Body of pancreas (tissue), 4 donors: ENCODE measurements at regions not wholly inside any gene's neighbourhood (a gene's known extent, or its start where the extent isn't known, plus 50 kb on each side); places are given as distances from the start of the nearest gene placed in this dataset.
A peak's percentile ranks its signal among the peaks of the same experiment; 100 is the strongest.

Experiments
- ATAC-seq: fragments of 150-250 bp; one replicate; pipeline ENCODE4 v1.9.1; 2016
- DNase-seq, 4 donors: peaks; one replicate each; pipeline ENCODE4 v3.0.0-alpha.2; 2019
- H3K27ac ChIP-seq, 4 donors: fragments of 200-600 bp; sonication (generic); 1 replicate in 3 of 4; 2 replicates in 1 of 4; pipeline versions ENCODE4 v1.5.1 to v1.6.1; 2016 to 2019; ENCODE audit warnings: mild to moderate bottlenecking in 1 of 4, mixed read lengths in 1 of 4, moderate library complexity in 1 of 4
- H3K27me3 ChIP-seq, 2 donors: fragments of 200-600 bp; sonication (generic); one replicate each; pipeline ENCODE4 v1.6.0; 2016; ENCODE audit warnings: mild to moderate bottlenecking in 1 of 2
- H3K36me3 ChIP-seq, 2 donors: fragments of 200-600 bp; sonication (generic); replicated peaks in 1 of 2; 2 replicates each; pipeline ENCODE4 v1.5.1; 2016; ENCODE audit warnings: low read depth in 2 of 2; ENCODE audit not compliant: insufficient read depth in 1 of 2
- H3K4me1 ChIP-seq: fragments of 200-600 bp; sonication (generic); one replicate; pipeline ENCODE4 v1.6.0; 2016
- H3K4me3 ChIP-seq, 2 donors: fragments of 200-600 bp; sonication (generic); 1 replicate in 1 of 2; 2 replicates in 1 of 2; pipeline ENCODE4 v1.5.1; 2016 to 2019
- H3K9me3 ChIP-seq, 3 donors: fragments of 200-600 bp; sonication (generic); 1 replicate in 2 of 3; 2 replicates in 1 of 3; pipeline ENCODE4 v1.5.1; 2016
- CTCF ChIP-seq, 7 experiments: fragments of 450-650 bp in 4 of 7; fragments of 200-600 bp in 3 of 7; sonication (generic) in 3 of 7; IDR thresholded peaks; one replicate each; pipeline ENCODE4 v1.5.1; 2016 to 2019; ENCODE audit warnings: antibody characterized with exemption in 7 of 7
- POLR2A ChIP-seq, 3 donors: fragments of 450-650 bp; IDR thresholded peaks; one replicate each; pipeline ENCODE4 v1.6.1; 2016; ENCODE audit warnings: antibody characterized with exemption in 3 of 3, mild to moderate bottlenecking in 2 of 3
- WGBS, 2 donors: methylation state at CpG; one replicate each; pipeline ENCODE4 v1.1.5; 2017; 5-methylcytosine and 5-hydroxymethylcytosine counted together
- intact Hi-C: fragments of 100-400 bp; cut with DNase I; formaldehyde crosslinking; loops from one replicate; pipeline ENCODE4 v1.15.1; 2023

- DNase-seq (no peak), ATAC-seq (no peak)
- intact Hi-C loops = no loop called here
- TF ChIP-seq POLR2A (IDR thresholded peaks at IDR 0.05) = no peak
- TF ChIP-seq CTCF (IDR thresholded peaks at IDR 0.05) = no peak
- H3K4me1 ChIP-seq = no peaks in the 10 kb centered on the region
- H3K36me3 ChIP-seq = no peaks in the 10 kb centered on the region
- H3K9me3 ChIP-seq = no peaks in the 10 kb centered on the region
- no peak overlapping the region for H3K4me3 ChIP-seq
- no peak overlapping the region for H3K27ac ChIP-seq
- H3K27me3 ChIP-seq = no peaks in the 10 kb centered on the region
These were observed 332.0 kb downstream of the NKX6-1 start for GRCh38 chr4:84167093-84167492.

- DNase-seq (no peak), ATAC-seq (no peak)
- Histone ChIP-seq H3K36me3 (no peaks in the 10 kb centered on the region), H3K27me3 (no peaks in the 10 kb centered on the region), H3K4me1 (no peaks in the 10 kb centered on the region), H3K4me3 (no peak overlapping the region), H3K9me3 (no peaks in the 10 kb centered on the region), H3K27ac (no peak overlapping the region)
- intact Hi-C loops = no loop called here
- WGBS, 2 donors = 100% methylated on average over 1 of the region's 1 CpG
- TF ChIP-seq CTCF (IDR thresholded peaks at IDR 0.05) (no peak), POLR2A (IDR thresholded peaks at IDR 0.05) (no peak)
These were observed 332.6 kb downstream of the NKX6-1 start for GRCh38 chr4:84166486-84166885.

- intact Hi-C loops = no loop called here
These were observed 334.9 kb downstream of the NKX6-1 start for GRCh38 chr4:84164201-84164600.

GRCh38 chr4:84159762-84160161 lies 339.3 kb downstream of the NKX6-1 start:
- intact Hi-C loops = no loop called here
- ATAC-seq = no peak
- 9 to 17% methylated on average over 5 of the region's 5 CpGs for WGBS, 2 donors
- no peaks in the 10 kb centered on the region for H3K9me3 ChIP-seq
- peak in 2 of 4 donors; percentile 3 to 7 for DNase-seq
- H3K27me3 ChIP-seq = no peaks in the 10 kb centered on the region
- TF ChIP-seq POLR2A (IDR thresholded peaks at IDR 0.05) (no peak), CTCF (IDR thresholded peaks at IDR 0.05) (no peak)
- no peak overlapping the region for H3K27ac ChIP-seq
- no peak overlapping the region for H3K4me3 ChIP-seq
- peaks cover 4% of the 10 kb centered on the region for H3K4me1 ChIP-seq
- no peaks in the 10 kb centered on the region for H3K36me3 ChIP-seq

More at GRCh38 chr4:84164201-84164600, 334.9 kb downstream of the NKX6-1 start:
- Histone ChIP-seq H3K36me3 (no peaks in the 10 kb centered on the region), H3K4me1 (peaks cover 4% of the 10 kb centered on the region), H3K9me3 (no peaks in the 10 kb centered on the region), H3K27ac (no peak overlapping the region), H3K4me3 (no peak overlapping the region), H3K27me3 (no peaks in the 10 kb centered on the region)
- DNase-seq (no peak), ATAC-seq (no peak)
- TF ChIP-seq POLR2A (IDR thresholded peaks at IDR 0.05) (no peak), CTCF (IDR thresholded peaks at IDR 0.05) (no peak)
- WGBS, 2 donors = 80 to 83% methylated on average over 4 of the region's 4 CpGs

GRCh38 chr4:84158670-84159069 lies 340.4 kb downstream of the NKX6-1 start:
- WGBS, 2 donors = 9 to 19% methylated on average over 5 of the region's 5 CpGs
- intact Hi-C loops = no loop called here
- no peak overlapping the region for H3K27ac ChIP-seq

More at GRCh38 chr4:84158670-84159069, 340.4 kb downstream of the NKX6-1 start:
- Histone ChIP-seq H3K27me3 (no peaks in the 10 kb centered on the region), H3K4me3 (no peak overlapping the region), H3K9me3 (no peaks in the 10 kb centered on the region), H3K36me3 (no peaks in the 10 kb centered on the region), H3K4me1 (peaks cover 4% of the 10 kb centered on the region)
- ATAC-seq = no peak
- TF ChIP-seq POLR2A (IDR thresholded peaks at IDR 0.05) = no peak
- TF ChIP-seq CTCF (IDR thresholded peaks at IDR 0.05) = no peak
- DNase-seq = peak in 1 of 4 donors; percentile 2
